OCI-LY1 (cell line): ENCODE measurements at regions not wholly inside any gene's neighbourhood (a gene's known extent, or its start where the extent isn't known, plus 50 kb on each side); places are given as distances from the start of the nearest gene placed in this dataset.

ENCODE experiments used
- H2AFZ ChIP-seq: fragments of 200-600 bp; sonication (generic), shearing (Covaris generic); 2 replicates; pipeline ENCODE4 v1.6.0; 2014; ENCODE audit warnings: antibody characterized with exemption, mild to moderate bottlenecking, low read length
- H3F3A ChIP-seq: fragments of 200-600 bp; sonication (generic), shearing (Covaris generic); 2 replicates; pipeline ENCODE4 v1.6.0; 2014; ENCODE audit warnings: mild to moderate bottlenecking, antibody characterized with exemption, low read length, moderate library complexity; ENCODE audit not compliant: insufficient read depth
- H3K27ac ChIP-seq: fragments of 200-600 bp; sonication (generic); 2 replicates; pipeline ENCODE4 v1.5.1; 2014; ENCODE audit warnings: low read length, mixed run types, mild to moderate bottlenecking, low read depth; ENCODE audit not compliant: poor library complexity, severe bottlenecking
- H3K27me3 ChIP-seq: fragments of 200-600 bp; sonication (generic); 2 replicates; pipeline ENCODE4 v1.6.0; 2014; ENCODE audit warnings: antibody characterized with exemption, mild to moderate bottlenecking, low read length, moderate library complexity; ENCODE audit not compliant: insufficient read depth
- H3K36me3 ChIP-seq: fragments of 200-600 bp; sonication (generic); 2 replicates; pipeline ENCODE4 v1.6.1; 2014; ENCODE audit warnings: mild to moderate bottlenecking, antibody characterized with exemption, low read length, moderate library complexity, mixed read lengths; ENCODE audit not compliant: insufficient read depth
- H3K4me1 ChIP-seq: fragments of 200-600 bp; sonication (generic); 2 replicates; pipeline ENCODE4 v1.5.1; 2014; ENCODE audit warnings: mild to moderate bottlenecking, low read length, moderate library complexity; ENCODE audit not compliant: insufficient read depth, severe bottlenecking
- H3K4me2 ChIP-seq: fragments of 200-600 bp; sonication (generic), shearing (Covaris generic); 2 replicates; pipeline ENCODE4 v1.6.1; 2014; ENCODE audit warnings: low read length
- H3K4me3 ChIP-seq: fragments of 200-600 bp; sonication (generic); 2 replicates; pipeline ENCODE4 v1.5.1; 2014; ENCODE audit warnings: low read length, low read depth, mild to moderate bottlenecking, mixed read lengths; ENCODE audit not compliant: poor library complexity, severe bottlenecking
- H3K79me2 ChIP-seq: fragments of 200-600 bp; shearing (Covaris generic); 2 replicates; pipeline ENCODE4 v1.6.1; 2016; ENCODE audit warnings: mixed run types, low read length, mixed read lengths; ENCODE audit not compliant: insufficient read depth
- H3K9ac ChIP-seq: fragments of 200-600 bp; sonication (generic), shearing (Covaris generic); 2 replicates; pipeline ENCODE4 v1.6.1; 2014; ENCODE audit warnings: mild to moderate bottlenecking, low read length, mixed read lengths
- H3K9me2 ChIP-seq: fragments of 200-600 bp; sonication (generic), shearing (Covaris generic); 2 replicates; pipeline ENCODE4 v1.6.1; 2014; ENCODE audit warnings: low read depth, mild to moderate bottlenecking, low read length, mixed read lengths
- H3K9me3 ChIP-seq: fragments of 200-600 bp; shearing (Covaris generic); 2 replicates; pipeline ENCODE4 v1.6.1; 2014; ENCODE audit warnings: low read length, mixed read lengths
- H4K20me1 ChIP-seq: fragments of 200-600 bp; sonication (generic), shearing (Covaris generic); 2 replicates; pipeline ENCODE4 v1.6.0; 2016; ENCODE audit warnings: mild to moderate bottlenecking, low read length; ENCODE audit not compliant: insufficient read depth
- EZH2 ChIP-seq: fragments of 200-600 bp; sonication (generic), shearing (Covaris generic); IDR thresholded peaks from 2 replicates; pipeline ENCODE4 v1.8.0; 2017; ENCODE audit warnings: borderline replicate concordance, mixed run types, mild to moderate bottlenecking, antibody characterized with exemption, low read length, moderate library complexity, mixed read lengths
- TF ChIP-seq, protein P1 (sequence below): fragments of 200-600 bp; sonication (generic), shearing (Covaris generic); IDR thresholded peaks from 2 replicates; pipeline ENCODE4 v1.5.1; 2017; ENCODE audit warnings: mild to moderate bottlenecking, antibody characterized with exemption, low read length, moderate library complexity, mixed read lengths

DNA sequence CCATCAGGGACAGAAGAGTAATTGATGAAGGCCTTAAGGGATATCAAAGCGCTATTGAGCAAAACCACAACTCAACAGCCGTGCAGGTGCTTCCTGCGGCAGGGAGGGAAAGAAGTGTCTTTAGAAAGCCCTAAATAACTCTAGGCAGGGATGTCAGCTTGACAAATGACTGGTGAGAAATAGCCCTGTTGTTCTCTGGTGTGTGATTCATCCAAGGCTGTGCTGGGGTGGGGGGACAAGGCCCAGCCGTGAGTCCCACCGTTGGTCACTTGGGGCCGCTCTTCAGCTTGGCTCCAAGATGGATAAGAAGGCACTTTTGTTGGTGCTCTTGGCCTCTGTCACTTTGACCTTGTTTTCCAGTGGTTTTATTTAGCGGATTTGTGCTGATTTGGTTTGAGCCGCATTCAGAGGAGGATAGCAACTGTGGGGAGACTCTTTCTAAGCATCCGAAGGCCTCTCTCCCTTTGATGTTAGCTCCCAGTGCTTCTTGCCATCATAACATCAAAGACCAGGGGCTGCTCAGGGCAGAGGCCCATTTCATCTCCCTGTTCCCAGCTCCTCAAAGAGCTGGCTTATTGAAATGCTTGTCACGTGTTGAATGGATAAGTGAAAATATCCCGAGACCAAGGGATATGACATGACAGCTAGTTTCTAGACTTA is 130.3 kb upstream of the SERP2 start:
- Histone ChIP-seq H3K9me2 (no peaks in the 10 kb centered on the region), H3F3A (no peaks in the 10 kb centered on the region), H3K27ac (no peak overlapping the region), H3K9me3 (no peaks in the 10 kb centered on the region), H3K36me3 (no peaks in the 10 kb centered on the region), H3K79me2 (no peaks in the 10 kb centered on the region), H3K27me3 (no peaks in the 10 kb centered on the region), H3K9ac (no peak overlapping the region), H3K4me1 (peaks cover 13% of the 10 kb centered on the region), H3K4me2 (no peak overlapping the region), H4K20me1 (no peaks in the 10 kb centered on the region), H3K4me3 (no peak overlapping the region), H2AFZ (no peak overlapping the region)
- no peak for TF ChIP-seq EZH2
- TF ChIP-seq, protein P1, sequence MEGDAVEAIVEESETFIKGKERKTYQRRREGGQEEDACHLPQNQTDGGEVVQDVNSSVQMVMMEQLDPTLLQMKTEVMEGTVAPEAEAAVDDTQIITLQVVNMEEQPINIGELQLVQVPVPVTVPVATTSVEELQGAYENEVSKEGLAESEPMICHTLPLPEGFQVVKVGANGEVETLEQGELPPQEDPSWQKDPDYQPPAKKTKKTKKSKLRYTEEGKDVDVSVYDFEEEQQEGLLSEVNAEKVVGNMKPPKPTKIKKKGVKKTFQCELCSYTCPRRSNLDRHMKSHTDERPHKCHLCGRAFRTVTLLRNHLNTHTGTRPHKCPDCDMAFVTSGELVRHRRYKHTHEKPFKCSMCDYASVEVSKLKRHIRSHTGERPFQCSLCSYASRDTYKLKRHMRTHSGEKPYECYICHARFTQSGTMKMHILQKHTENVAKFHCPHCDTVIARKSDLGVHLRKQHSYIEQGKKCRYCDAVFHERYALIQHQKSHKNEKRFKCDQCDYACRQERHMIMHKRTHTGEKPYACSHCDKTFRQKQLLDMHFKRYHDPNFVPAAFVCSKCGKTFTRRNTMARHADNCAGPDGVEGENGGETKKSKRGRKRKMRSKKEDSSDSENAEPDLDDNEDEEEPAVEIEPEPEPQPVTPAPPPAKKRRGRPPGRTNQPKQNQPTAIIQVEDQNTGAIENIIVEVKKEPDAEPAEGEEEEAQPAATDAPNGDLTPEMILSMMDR = peak; percentile 62; the same call in 1 of the 2 replicates

DNA sequence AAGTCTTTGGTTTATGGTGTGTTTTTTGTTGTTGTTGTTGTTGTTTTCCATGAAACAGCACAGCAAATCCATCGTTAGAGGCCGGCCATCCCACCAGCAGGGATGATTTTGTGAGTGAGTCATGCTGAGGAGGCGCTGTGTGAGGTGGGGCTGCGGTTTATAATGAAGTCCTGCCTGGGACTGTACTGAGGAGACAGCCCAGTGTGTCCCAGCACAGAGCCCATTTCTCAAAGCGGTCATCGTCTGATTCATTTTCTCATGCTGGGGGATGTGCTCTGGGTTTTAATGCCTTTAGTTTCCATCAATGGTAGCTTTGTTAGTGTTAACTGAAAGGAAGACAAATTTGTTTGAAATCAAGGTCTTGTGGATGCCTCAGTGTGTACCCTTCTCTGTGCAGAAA is 129.3 kb upstream of the SERP2 start:
- no peaks in the 10 kb centered on the region for H3K9me2 ChIP-seq
- no peak overlapping the region for H3K4me2 ChIP-seq
- no peaks in the 10 kb centered on the region for H4K20me1 ChIP-seq
- TF ChIP-seq EZH2 = no peak
- TF ChIP-seq, protein P1 = no peak
- peaks cover 13% of the 10 kb centered on the region for H3K4me1 ChIP-seq
- no peaks in the 10 kb centered on the region for H3K36me3 ChIP-seq
- no peak overlapping the region for H3K4me3 ChIP-seq
- no peak overlapping the region for H3K9ac ChIP-seq
- H3F3A ChIP-seq = no peaks in the 10 kb centered on the region
- H3K27ac ChIP-seq = no peak overlapping the region
- no peaks in the 10 kb centered on the region for H3K9me3 ChIP-seq
- H2AFZ ChIP-seq = no peak overlapping the region
- no peaks in the 10 kb centered on the region for H3K79me2 ChIP-seq
- no peaks in the 10 kb centered on the region for H3K27me3 ChIP-seq

DNA sequence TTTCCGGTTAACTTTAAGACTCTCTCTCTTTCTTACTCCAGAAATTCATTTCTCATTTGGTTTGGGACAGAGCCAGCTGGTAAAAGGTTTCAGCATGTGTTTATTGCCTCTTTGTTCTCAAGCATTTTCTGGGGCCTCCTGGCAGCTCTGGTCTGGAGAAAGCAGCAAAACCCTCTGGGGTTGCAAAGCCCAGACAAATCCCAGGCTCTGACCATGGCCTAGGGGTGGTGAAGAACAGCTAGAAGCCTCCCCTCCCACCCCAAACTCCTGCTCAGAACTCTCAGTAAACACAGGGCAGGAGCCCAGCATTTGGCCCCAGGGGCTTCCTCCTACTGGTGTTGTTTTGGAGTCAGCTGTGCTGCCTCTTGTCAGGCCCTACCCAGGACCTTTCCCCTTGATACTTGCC is 124.2 kb upstream of the SERP2 start:
- no peaks in the 10 kb centered on the region for H4K20me1 ChIP-seq
- H3K27me3 ChIP-seq = no peaks in the 10 kb centered on the region
- H3K79me2 ChIP-seq = no peaks in the 10 kb centered on the region
- no peaks in the 10 kb centered on the region for H3F3A ChIP-seq
- H3K4me2 ChIP-seq = no peak overlapping the region
- no peak overlapping the region for H3K27ac ChIP-seq
- no peaks in the 10 kb centered on the region for H3K36me3 ChIP-seq
- no peaks in the 10 kb centered on the region for H3K9me3 ChIP-seq
- no peak overlapping the region for H3K9ac ChIP-seq
- peaks cover 6% of the 10 kb centered on the region for H3K4me1 ChIP-seq
- no peak overlapping the region for H2AFZ ChIP-seq
- no peak for TF ChIP-seq EZH2
- TF ChIP-seq, protein P1 = no peak
- H3K4me3 ChIP-seq = no peak overlapping the region
- H3K9me2 ChIP-seq = no peaks in the 10 kb centered on the region
